MM.1S (cell line): ENCODE measurements at regions not wholly inside any gene's neighbourhood (a gene's known extent, or its start where the extent isn't known, plus 50 kb on each side); places are given as distances from the start of the nearest gene placed in this dataset.

Experiments
- EZH2 ChIP-seq: fragments of 300-600 bp; sonication (generic); optimal IDR thresholded peaks from 2 replicates; pipeline ENCODE3; 2017; ENCODE audit warnings: low read depth, mild to moderate bottlenecking, antibody characterized with exemption, low read length, mixed read lengths
- TF ChIP-seq, protein P1 (sequence below): fragments of 300-600 bp; sonication (generic); IDR thresholded peaks from 2 replicates; pipeline ENCODE4 v1.5.1; 2016; ENCODE audit warnings: antibody characterized with exemption, low read length, mixed read lengths

DNA sequence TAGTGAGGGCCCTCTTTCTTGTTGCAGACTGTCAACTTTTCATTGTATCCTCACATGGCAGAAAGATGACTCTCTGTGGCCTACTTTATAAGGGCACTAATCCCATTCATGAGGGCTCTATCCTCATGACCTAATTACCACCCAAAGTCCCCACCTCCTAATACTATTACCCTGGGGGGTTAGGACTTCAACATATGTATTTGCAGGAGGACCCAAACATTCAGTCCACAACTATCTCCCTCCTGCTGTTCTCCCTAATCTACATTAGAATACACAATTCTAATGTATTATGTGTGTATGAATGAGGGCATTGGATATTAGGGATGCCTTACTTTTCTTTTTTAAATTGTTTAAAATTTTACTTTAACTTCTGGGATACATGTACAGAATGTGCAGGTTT is 246.0 kb upstream of the TANK start:
- TF ChIP-seq, protein P1, sequence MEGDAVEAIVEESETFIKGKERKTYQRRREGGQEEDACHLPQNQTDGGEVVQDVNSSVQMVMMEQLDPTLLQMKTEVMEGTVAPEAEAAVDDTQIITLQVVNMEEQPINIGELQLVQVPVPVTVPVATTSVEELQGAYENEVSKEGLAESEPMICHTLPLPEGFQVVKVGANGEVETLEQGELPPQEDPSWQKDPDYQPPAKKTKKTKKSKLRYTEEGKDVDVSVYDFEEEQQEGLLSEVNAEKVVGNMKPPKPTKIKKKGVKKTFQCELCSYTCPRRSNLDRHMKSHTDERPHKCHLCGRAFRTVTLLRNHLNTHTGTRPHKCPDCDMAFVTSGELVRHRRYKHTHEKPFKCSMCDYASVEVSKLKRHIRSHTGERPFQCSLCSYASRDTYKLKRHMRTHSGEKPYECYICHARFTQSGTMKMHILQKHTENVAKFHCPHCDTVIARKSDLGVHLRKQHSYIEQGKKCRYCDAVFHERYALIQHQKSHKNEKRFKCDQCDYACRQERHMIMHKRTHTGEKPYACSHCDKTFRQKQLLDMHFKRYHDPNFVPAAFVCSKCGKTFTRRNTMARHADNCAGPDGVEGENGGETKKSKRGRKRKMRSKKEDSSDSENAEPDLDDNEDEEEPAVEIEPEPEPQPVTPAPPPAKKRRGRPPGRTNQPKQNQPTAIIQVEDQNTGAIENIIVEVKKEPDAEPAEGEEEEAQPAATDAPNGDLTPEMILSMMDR = no peak
- no peak for TF ChIP-seq EZH2
